Thymus (tissue), 11 donors: ENCODE measurements at regions not wholly inside any gene's neighbourhood (a gene's known extent, or its start where the extent isn't known, plus 50 kb on each side); places are given as distances from the start of the nearest gene placed in this dataset.

ENCODE experiments used
- DNase-seq, 9 donors: peaks; one replicate each; pipeline ENCODE4 v3.0.0-alpha.2; 2013; ENCODE audit warnings: low spot score in 9 of 9, low read depth in 6 of 9, missing footprints in 1 of 9
- H3K27ac ChIP-seq, 2 donors: one replicate each; pipeline ENCODE4 v1.5.1; 2013; ENCODE audit warnings: control low read depth in 1 of 2, low read depth in 1 of 2, low read length in 1 of 2, mild to moderate bottlenecking in 1 of 2, moderate library complexity in 1 of 2
- H3K27me3 ChIP-seq, 2 donors: one replicate each; pipeline ENCODE4 v1.5.1; 2013; ENCODE audit warnings: low read length in 1 of 2; ENCODE audit not compliant: control insufficient read depth in 2 of 2, insufficient read depth in 1 of 2
- H3K36me3 ChIP-seq, 2 donors: one replicate each; pipeline ENCODE4 v1.5.1; 2013; ENCODE audit warnings: low read length in 1 of 2, mild to moderate bottlenecking in 1 of 2, moderate library complexity in 1 of 2; ENCODE audit not compliant: control insufficient read depth in 2 of 2, insufficient read depth in 2 of 2
- H3K4me1 ChIP-seq, 2 donors: one replicate each; pipeline ENCODE4 v1.5.1; 2013; ENCODE audit warnings: low read length in 2 of 2; ENCODE audit not compliant: control insufficient read depth in 2 of 2, insufficient read depth in 2 of 2
- H3K4me3 ChIP-seq, 2 donors: one replicate each; pipeline ENCODE4 v1.5.1; 2013; ENCODE audit warnings: low read length in 2 of 2, control low read depth in 1 of 2, mild to moderate bottlenecking in 1 of 2
- H3K9me3 ChIP-seq, 2 donors: one replicate each; pipeline ENCODE4 v1.5.1; 2013; ENCODE audit warnings: low read length in 1 of 2, mild to moderate bottlenecking in 1 of 2; ENCODE audit not compliant: control insufficient read depth in 2 of 2, insufficient read depth in 1 of 2
- WGBS: extraction: QIAGEN DNeasy Blood & Tissue Kit; methylation state at CpG from one replicate; pipeline ENCODE4 v1.1.7; 2013; 5-methylcytosine and 5-hydroxymethylcytosine counted together
- donor health status: healthy.

GRCh38 chr2:12070581-12070980 lies 324.1 kb downstream of the LPIN1 start:
- no peak overlapping the region for H3K27ac ChIP-seq
- no peak overlapping the region for H3K4me3 ChIP-seq
- no peak for DNase-seq
- no peaks in the 10 kb centered on the region for H3K4me1 ChIP-seq
- no peaks in the 10 kb centered on the region for H3K9me3 ChIP-seq
- H3K27me3 ChIP-seq = no peaks in the 10 kb centered on the region
- 73% methylated on average over 4 of the region's 4 CpGs for WGBS
- no peaks in the 10 kb centered on the region for H3K36me3 ChIP-seq

- H3K27ac ChIP-seq = no peak overlapping the region
- H3K4me3 ChIP-seq = no peak overlapping the region
- no peaks in the 10 kb centered on the region for H3K27me3 ChIP-seq
- H3K4me1 ChIP-seq = no peaks in the 10 kb centered on the region
- no peak for DNase-seq
- H3K9me3 ChIP-seq = no peaks in the 10 kb centered on the region
- H3K36me3 ChIP-seq = no peaks in the 10 kb centered on the region
These were observed 324.9 kb downstream of the LPIN1 start for GRCh38 chr2:12071318-12071717.

GRCh38 chr2:12073217-12073852 lies 326.9 kb downstream of the LPIN1 start:
- Histone ChIP-seq H3K36me3 (no peaks in the 10 kb centered on the region), H3K27me3 (no peaks in the 10 kb centered on the region), H3K27ac (no peak overlapping the region), H3K9me3 (no peaks in the 10 kb centered on the region), H3K4me3 (no peak overlapping the region), H3K4me1 (no peaks in the 10 kb centered on the region)
- no peak for DNase-seq
- 83% methylated on average over 6 of the region's 6 CpGs for WGBS

- H3K4me1 ChIP-seq = no peaks in the 10 kb centered on the region
- no peak for DNase-seq
- H3K36me3 ChIP-seq = no peaks in the 10 kb centered on the region
- H3K4me3 ChIP-seq = no peak overlapping the region
- no peaks in the 10 kb centered on the region for H3K9me3 ChIP-seq
- H3K27ac ChIP-seq = no peak overlapping the region
- H3K27me3 ChIP-seq = no peaks in the 10 kb centered on the region
- 65% methylated on average over 7 of the region's 7 CpGs for WGBS
These were observed 327.9 kb downstream of the LPIN1 start for GRCh38 chr2:12074126-12074844.

- DNase-seq = no peak
- no peaks in the 10 kb centered on the region for H3K9me3 ChIP-seq
These were observed 328.4 kb downstream of the LPIN1 start for GRCh38 chr2:12074845-12075217.

DNA sequence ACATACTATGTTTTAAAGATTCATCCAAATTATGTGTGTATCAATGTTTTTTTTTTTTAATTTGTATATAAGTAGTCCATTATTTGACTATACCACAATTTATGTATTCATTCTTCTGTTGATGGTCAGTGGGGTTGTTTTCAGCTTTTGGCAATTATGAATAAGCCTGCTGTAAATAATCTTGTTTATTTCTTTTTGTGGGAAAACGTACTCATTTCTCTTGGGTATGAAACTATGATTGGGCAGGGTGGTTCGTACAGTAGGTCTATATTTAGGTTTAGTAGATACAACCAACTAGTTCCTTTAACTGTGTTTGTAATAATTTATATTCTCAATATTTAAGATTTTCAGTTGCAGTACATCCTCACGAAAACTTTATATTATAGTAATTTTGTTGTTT lies 329.2 kb downstream of the LPIN1 start:
- no peak overlapping the region for H3K4me3 ChIP-seq
- H3K4me1 ChIP-seq = no peaks in the 10 kb centered on the region
- no peaks in the 10 kb centered on the region for H3K36me3 ChIP-seq
- no peaks in the 10 kb centered on the region for H3K27me3 ChIP-seq
- no peaks in the 10 kb centered on the region for H3K9me3 ChIP-seq
- WGBS = 97% methylated on average over 3 of the region's 3 CpGs
- no peak for DNase-seq
- no peak overlapping the region for H3K27ac ChIP-seq

More at GRCh38 chr2:12074845-12075217, 328.4 kb downstream of the LPIN1 start:
- H3K4me3 ChIP-seq = no peak overlapping the region
- H3K27me3 ChIP-seq = no peaks in the 10 kb centered on the region
- no peaks in the 10 kb centered on the region for H3K4me1 ChIP-seq
- H3K36me3 ChIP-seq = no peaks in the 10 kb centered on the region
- 98% methylated on average over 2 of the region's 2 CpGs for WGBS
- H3K27ac ChIP-seq = no peak overlapping the region

- Histone ChIP-seq H3K9me3 (no peaks in the 10 kb centered on the region), H3K27ac (no peak overlapping the region), H3K4me1 (no peaks in the 10 kb centered on the region), H3K36me3 (no peaks in the 10 kb centered on the region), H3K4me3 (no peak overlapping the region), H3K27me3 (no peaks in the 10 kb centered on the region)
- 89% methylated on average over 5 of the region's 5 CpGs for WGBS
- DNase-seq = peak in 1 of 9 donors; percentile 10
These were observed 330.4 kb downstream of the LPIN1 start for GRCh38 chr2:12076810-12077209.

DNA sequence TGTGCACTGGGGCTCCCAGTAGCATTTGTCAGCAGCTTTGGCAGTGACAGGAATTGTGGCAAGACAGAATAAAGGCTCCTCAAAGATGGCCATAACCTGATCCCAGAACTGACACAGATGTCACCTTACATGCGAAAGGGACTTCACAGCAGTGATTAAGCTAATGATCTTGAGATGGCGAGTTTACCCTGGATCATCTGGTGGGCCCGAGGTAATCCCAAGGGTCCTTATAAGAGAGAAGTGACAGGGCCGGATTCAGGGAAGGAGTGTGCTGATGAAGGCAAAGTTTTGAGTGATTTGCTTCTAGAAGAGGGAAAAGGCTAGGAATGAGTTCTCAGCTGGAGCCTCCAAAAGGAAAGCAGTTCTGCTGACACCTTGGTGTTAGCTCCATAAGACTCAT lies 333.9 kb downstream of the LPIN1 start:
- 97% methylated on average over 4 of the region's 4 CpGs for WGBS
- Histone ChIP-seq H3K27ac (no peak overlapping the region), H3K9me3 (no peaks in the 10 kb centered on the region)

DNA sequence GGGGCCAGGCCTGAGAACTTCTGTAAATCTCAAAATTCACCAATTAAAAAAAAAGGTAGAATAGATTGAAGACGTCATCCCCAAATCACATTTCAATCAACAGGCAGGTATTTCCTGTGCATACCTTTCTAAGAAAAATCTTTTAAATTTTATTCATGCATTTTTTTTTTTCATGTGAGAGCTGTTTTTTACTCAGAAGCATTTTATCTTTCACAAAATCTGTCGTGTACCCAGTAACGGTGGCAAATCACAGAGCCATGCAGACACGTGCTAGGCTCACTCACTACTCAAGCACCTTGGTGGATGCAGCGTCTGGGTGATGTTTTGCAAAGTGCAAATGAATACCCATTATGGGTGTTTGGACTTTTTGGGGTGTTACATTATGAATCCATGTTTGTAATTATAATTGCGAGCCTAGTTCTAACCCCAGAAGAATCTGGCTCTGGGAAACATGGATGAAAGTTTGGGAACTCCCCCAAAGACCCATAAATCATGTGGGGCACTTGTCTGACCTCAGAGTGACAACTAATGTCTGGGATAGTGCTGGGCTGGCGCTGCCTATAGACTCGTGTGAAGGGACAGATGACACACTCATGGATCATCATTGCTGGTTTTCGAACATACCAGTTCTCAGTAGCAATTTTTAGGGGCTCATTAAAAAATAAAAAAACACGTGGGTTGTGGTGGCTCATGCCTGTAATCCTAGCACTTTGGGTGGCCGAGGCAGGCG lies 335.2 kb downstream of the LPIN1 start:
- no peak overlapping the region for H3K4me3 ChIP-seq
- WGBS = 76% methylated on average over 12 of the region's 12 CpGs
- no peaks in the 10 kb centered on the region for H3K36me3 ChIP-seq
- no peaks in the 10 kb centered on the region for H3K4me1 ChIP-seq
- DNase-seq = peak in 3 of 9 donors; percentile 17 to 58 (median 22)
- H3K9me3 ChIP-seq = no peaks in the 10 kb centered on the region
- H3K27me3 ChIP-seq = no peaks in the 10 kb centered on the region
- no peak overlapping the region for H3K27ac ChIP-seq

More for the DNA sequence above, 333.9 kb downstream of the LPIN1 start:
- no peaks in the 10 kb centered on the region for H3K36me3 ChIP-seq
- no peaks in the 10 kb centered on the region for H3K27me3 ChIP-seq
- no peak for DNase-seq
- H3K4me3 ChIP-seq = no peak overlapping the region
- H3K4me1 ChIP-seq = no peaks in the 10 kb centered on the region
